OCI-LY3 (cell line): ENCODE measurements at regions not wholly inside any gene's neighbourhood (a gene's known extent, or its start where the extent isn't known, plus 50 kb on each side); places are given as distances from the start of the nearest gene placed in this dataset.
"Not testable (repeated sequence)": the region's sequence is repeated elsewhere in the genome, so short reads cannot be mapped to it uniquely, and the experiment has no call there.

Experiments used
- H2AFZ ChIP-seq: fragments of 200-600, 300-600 bp; shearing (Covaris generic); 2 replicates; pipeline ENCODE4 v1.6.0; 2014; ENCODE audit warnings: antibody characterized with exemption, low read depth, low read length
- H3K27ac ChIP-seq: fragments of 200-600, 300-600 bp; sonication (generic); 2 replicates; pipeline ENCODE4 v1.5.1; 2014; ENCODE audit warnings: mild to moderate bottlenecking, low read length, moderate library complexity, mixed read lengths
- H3K27me3 ChIP-seq: fragments of 200-600, 300-600 bp; sonication (generic); 2 replicates; pipeline ENCODE4 v1.6.1; 2014; ENCODE audit warnings: low read depth, low read length, mixed read lengths
- H3K36me3 ChIP-seq: fragments of 200-600, 300-600 bp; sonication (generic); replicated peaks from 2 replicates; pipeline ENCODE3; 2014; ENCODE audit warnings: low read depth, low read length, mixed read lengths
- H3K4me1 ChIP-seq: fragments of 300-600, 200-600 bp; sonication (generic); 2 replicates; pipeline ENCODE4 v1.6.1; 2014; ENCODE audit warnings: low read length, mixed read lengths
- H3K4me2 ChIP-seq: fragments of 200-600, 300-600 bp; sonication (generic); 2 replicates; pipeline ENCODE4 v1.6.1; 2014; ENCODE audit warnings: low read length, mixed read lengths
- H3K4me3 ChIP-seq: fragments of 300-600, 200-600 bp; sonication (generic); 2 replicates; pipeline ENCODE4 v1.5.1; 2014; ENCODE audit warnings: antibody characterized with exemption, mild to moderate bottlenecking, low read length, moderate library complexity
- H3K79me2 ChIP-seq: fragments of 300-600, 200-600 bp; shearing (Covaris generic); 2 replicates; pipeline ENCODE4 v1.6.1; 2014; ENCODE audit warnings: mild to moderate bottlenecking, low read length, mixed read lengths
- H3K9ac ChIP-seq: fragments of 300-600, 200-600 bp; shearing (Covaris generic); 2 replicates; pipeline ENCODE4 v1.6.0; 2014; ENCODE audit warnings: mild to moderate bottlenecking, low read length, moderate library complexity
- H3K9me3 ChIP-seq: fragments of 200-600, 300-600 bp; shearing (Covaris generic); 2 replicates; pipeline ENCODE4 v1.6.1; 2014; ENCODE audit warnings: low read length, mixed read lengths; ENCODE audit not compliant: insufficient read depth
- H4K20me1 ChIP-seq: fragments of 200-600, 300-600 bp; sonication (generic); 2 replicates; pipeline ENCODE4 v1.6.1; 2016; ENCODE audit warnings: low read length, mixed read lengths; ENCODE audit not compliant: insufficient read depth
- CTCF ChIP-seq: fragments of 200-600, 300-600 bp; sonication (generic); IDR thresholded peaks from 2 replicates; pipeline ENCODE4 v1.5.1; 2014; ENCODE audit warnings: antibody characterized with exemption, low read length, low read depth
- EZH2phosphoT487 ChIP-seq: fragments of 200-600 bp; shearing (Covaris generic); IDR thresholded peaks from 2 replicates; pipeline ENCODE4 v1.6.1; 2018; ENCODE audit warnings: antibody characterized with exemption, mixed run types, low read depth

GRCh38 chr12:131321988-131322387 is 368.3 kb downstream of the ADGRD1 start:
- H4K20me1 ChIP-seq: no peaks in the 10 kb centered on the region
- H3K4me1 ChIP-seq: no peaks in the 10 kb centered on the region
- no peak overlapping the region for H3K4me2 ChIP-seq
- H3K4me3 ChIP-seq: no peak overlapping the region
- no peak overlapping the region for H2AFZ ChIP-seq
- H3K9me3 ChIP-seq: peaks cover 9% of the 10 kb centered on the region; the same call in 1 of the 2 replicates
- TF ChIP-seq EZH2phosphoT487 (no peak), CTCF (no peak)
- H3K9ac ChIP-seq: no peak overlapping the region
- H3K27me3 ChIP-seq: no peaks in the 10 kb centered on the region
- H3K36me3 ChIP-seq: no peaks in the 10 kb centered on the region
- no peaks in the 10 kb centered on the region for H3K79me2 ChIP-seq
- H3K27ac ChIP-seq: no peak overlapping the region

GRCh38 chr12:131322460-131322859 is 368.8 kb downstream of the ADGRD1 start:
- not testable (repeated sequence) for H3K36me3 ChIP-seq, H3K9ac ChIP-seq, H3K27ac ChIP-seq, H4K20me1 ChIP-seq, H3K4me1 ChIP-seq, H2AFZ ChIP-seq, H3K9me3 ChIP-seq, H3K79me2 ChIP-seq, H3K27me3 ChIP-seq, H3K4me2 ChIP-seq, H3K4me3 ChIP-seq

- no peaks in the 10 kb centered on the region for H3K27me3 ChIP-seq
- no peak overlapping the region for H3K27ac ChIP-seq
- no peak overlapping the region for H3K4me3 ChIP-seq
- H3K36me3 ChIP-seq: no peaks in the 10 kb centered on the region
- H3K9ac ChIP-seq: no peak overlapping the region
- H3K79me2 ChIP-seq: no peaks in the 10 kb centered on the region
- no peak overlapping the region for H2AFZ ChIP-seq
- no peak for TF ChIP-seq CTCF
- TF ChIP-seq EZH2phosphoT487: no peak
- H4K20me1 ChIP-seq: no peaks in the 10 kb centered on the region
- H3K4me1 ChIP-seq: no peaks in the 10 kb centered on the region
- H3K9me3 ChIP-seq: peaks cover 4% of the 10 kb centered on the region; the same call in 1 of the 2 replicates
- H3K4me2 ChIP-seq: no peak overlapping the region
Observed at GRCh38 chr12:131323879-131324278, 370.2 kb downstream of the ADGRD1 start.

GRCh38 chr12:131327521-131328488 is 374.1 kb downstream of the ADGRD1 start:
- no peaks in the 10 kb centered on the region for H3K79me2 ChIP-seq
- no peak overlapping the region for H2AFZ ChIP-seq
- no peaks in the 10 kb centered on the region for H3K27me3 ChIP-seq
- no peaks in the 10 kb centered on the region for H3K36me3 ChIP-seq
- no peak overlapping the region for H3K4me3 ChIP-seq
- no peak overlapping the region for H3K27ac ChIP-seq
- no peak for TF ChIP-seq EZH2phosphoT487
- no peak for TF ChIP-seq CTCF
- H3K4me1 ChIP-seq: no peaks in the 10 kb centered on the region
- no peak overlapping the region for H3K4me2 ChIP-seq
- no peaks in the 10 kb centered on the region for H3K9me3 ChIP-seq
- H3K9ac ChIP-seq: no peak overlapping the region
- H4K20me1 ChIP-seq: no peaks in the 10 kb centered on the region

GRCh38 chr12:131328861-131329845 is 375.4 kb downstream of the ADGRD1 start:
- not testable (repeated sequence) for H3K4me2 ChIP-seq, H2AFZ ChIP-seq, H3K79me2 ChIP-seq, H3K4me3 ChIP-seq, H3K27ac ChIP-seq, H3K4me1 ChIP-seq, H3K9ac ChIP-seq, H3K27me3 ChIP-seq, H3K36me3 ChIP-seq, H3K9me3 ChIP-seq, H4K20me1 ChIP-seq
